ENCODE measurements at regions not wholly inside any gene's neighbourhood (a gene's known extent, or its start where the extent isn't known, plus 50 kb on each side); places are given as distances from the start of the nearest gene placed in this dataset.

- H3K27ac Mint-ChIP-seq (ENCODE audit: low read depth) = no peak overlapping the region
- ATAC-seq (replicated peaks; ENCODE audit: extremely low read depth, poor library complexity, severe bottlenecking) (no peak), DNase-seq (ENCODE audit: low spot score in 2 of 2) (no peak)
- no peaks in the 10 kb centered on the region for H3K4me1 Mint-ChIP-seq
- H3K36me3 Mint-ChIP-seq (ENCODE audit: insufficient read depth) = no peaks in the 10 kb centered on the region
- no peak overlapping the region for H3K4me3 Mint-ChIP-seq
- peaks cover 41% of the 10 kb centered on the region for H3K27me3 Mint-ChIP-seq
- peaks cover 2% of the 10 kb centered on the region for H3K9me3 Mint-ChIP-seq
These were observed 75.5 kb upstream of the GLI2 start for GRCh38 chr2:120660056-120660694.

GRCh38 chr2:120660771-120661459, 74.8 kb upstream of the GLI2 start:
- Mint-ChIP-seq H3K4me1 (no peaks in the 10 kb centered on the region), H3K27me3 (peaks cover 33% of the 10 kb centered on the region), H3K9me3 (no peaks in the 10 kb centered on the region), H3K4me3 (no peak overlapping the region), H3K27ac (ENCODE audit: low read depth) (no peak overlapping the region), H3K36me3 (ENCODE audit: insufficient read depth) (no peaks in the 10 kb centered on the region)
- DNase-seq (ENCODE audit: low spot score in 2 of 2) (no peak), ATAC-seq (replicated peaks; ENCODE audit: extremely low read depth, poor library complexity, severe bottlenecking) (no peak)

- H3K27ac Mint-ChIP-seq (ENCODE audit: low read depth) = no peak overlapping the region
- peaks cover 2% of the 10 kb centered on the region for H3K9me3 Mint-ChIP-seq
- H3K4me3 Mint-ChIP-seq = no peak overlapping the region
- DNase-seq (ENCODE audit: low spot score in 2 of 2) (no peak), ATAC-seq (replicated peaks; ENCODE audit: extremely low read depth, poor library complexity, severe bottlenecking) (no peak)
- H3K27me3 Mint-ChIP-seq = peaks cover 27% of the 10 kb centered on the region
- H3K36me3 Mint-ChIP-seq (ENCODE audit: insufficient read depth) = no peaks in the 10 kb centered on the region
- no peaks in the 10 kb centered on the region for H3K4me1 Mint-ChIP-seq
These were observed 74.1 kb upstream of the GLI2 start for GRCh38 chr2:120661551-120661950.

GRCh38 chr2:120662046-120662445, 73.6 kb upstream of the GLI2 start:
- H3K36me3 Mint-ChIP-seq (ENCODE audit: insufficient read depth) = no peaks in the 10 kb centered on the region
- DNase-seq (ENCODE audit: low spot score in 2 of 2) (no peak), ATAC-seq (replicated peaks; ENCODE audit: extremely low read depth, poor library complexity, severe bottlenecking) (no peak)
- no peak overlapping the region for H3K4me3 Mint-ChIP-seq
- H3K9me3 Mint-ChIP-seq = peaks cover 6% of the 10 kb centered on the region
- peaks cover 22% of the 10 kb centered on the region for H3K27me3 Mint-ChIP-seq
- no peak overlapping the region for H3K27ac Mint-ChIP-seq (ENCODE audit: low read depth)
- no peaks in the 10 kb centered on the region for H3K4me1 Mint-ChIP-seq

GRCh38 chr2:120662746-120663145, 72.9 kb upstream of the GLI2 start:
- Mint-ChIP-seq H3K27me3 (peaks cover 16% of the 10 kb centered on the region), H3K36me3 (ENCODE audit: insufficient read depth) (no peaks in the 10 kb centered on the region), H3K27ac (ENCODE audit: low read depth) (no peak overlapping the region), H3K4me3 (no peak overlapping the region), H3K4me1 (no peaks in the 10 kb centered on the region), H3K9me3 (peaks cover 6% of the 10 kb centered on the region)
- DNase-seq (ENCODE audit: low spot score in 2 of 2) (no peak), ATAC-seq (replicated peaks; ENCODE audit: extremely low read depth, poor library complexity, severe bottlenecking) (no peak)

GRCh38 chr2:120666433-120666832, 69.2 kb upstream of the GLI2 start:
- H3K4me3 Mint-ChIP-seq = no peak overlapping the region
- peaks cover 6% of the 10 kb centered on the region for H3K9me3 Mint-ChIP-seq
- ATAC-seq (replicated peaks; ENCODE audit: extremely low read depth, poor library complexity, severe bottlenecking) (no peak), DNase-seq (ENCODE audit: low spot score in 2 of 2) (no peak)
- H3K4me1 Mint-ChIP-seq = no peaks in the 10 kb centered on the region
- no peaks in the 10 kb centered on the region for H3K36me3 Mint-ChIP-seq (ENCODE audit: insufficient read depth)
- H3K27me3 Mint-ChIP-seq = peaks cover 31% of the 10 kb centered on the region
- no peak overlapping the region for H3K27ac Mint-ChIP-seq (ENCODE audit: low read depth)

GRCh38 chr2:120667981-120668380, 67.7 kb upstream of the GLI2 start:
- Mint-ChIP-seq H3K36me3 (ENCODE audit: insufficient read depth) (no peaks in the 10 kb centered on the region), H3K4me1 (no peaks in the 10 kb centered on the region), H3K4me3 (no peak overlapping the region), H3K9me3 (peaks cover 6% of the 10 kb centered on the region), H3K27me3 (peaks cover 31% of the 10 kb centered on the region), H3K27ac (ENCODE audit: low read depth) (no peak overlapping the region)
- no peak for DNase-seq (ENCODE audit: low spot score in 2 of 2)
- no peak for ATAC-seq (replicated peaks; ENCODE audit: extremely low read depth, poor library complexity, severe bottlenecking)

GRCh38 chr2:120669121-120669952, 66.3 kb upstream of the GLI2 start:
- no peak for DNase-seq (ENCODE audit: low spot score in 2 of 2)
- no peak for ATAC-seq (replicated peaks; ENCODE audit: extremely low read depth, poor library complexity, severe bottlenecking)
- H3K9me3 Mint-ChIP-seq = peaks cover 6% of the 10 kb centered on the region

GRCh38 chr2:120669971-120670370, 65.7 kb upstream of the GLI2 start:
- peaks cover 38% of the 10 kb centered on the region for H3K27me3 Mint-ChIP-seq
- no peak overlapping the region for H3K27ac Mint-ChIP-seq (ENCODE audit: low read depth)
- no peak overlapping the region for H3K4me3 Mint-ChIP-seq
- H3K36me3 Mint-ChIP-seq (ENCODE audit: insufficient read depth) = no peaks in the 10 kb centered on the region
- H3K9me3 Mint-ChIP-seq = peaks cover 6% of the 10 kb centered on the region
- H3K4me1 Mint-ChIP-seq = no peaks in the 10 kb centered on the region
- no peak for ATAC-seq (replicated peaks; ENCODE audit: extremely low read depth, poor library complexity, severe bottlenecking)
- no peak for DNase-seq (ENCODE audit: low spot score in 2 of 2)

More at GRCh38 chr2:120669121-120669952, 66.3 kb upstream of the GLI2 start:
- Mint-ChIP-seq H3K27me3 (peaks cover 32% of the 10 kb centered on the region), H3K27ac (ENCODE audit: low read depth) (no peak overlapping the region), H3K4me3 (no peak overlapping the region), H3K36me3 (ENCODE audit: insufficient read depth) (no peaks in the 10 kb centered on the region), H3K4me1 (no peaks in the 10 kb centered on the region)

- Mint-ChIP-seq H3K27me3 (peaks cover 41% of the 10 kb centered on the region), H3K4me1 (no peaks in the 10 kb centered on the region), H3K27ac (ENCODE audit: low read depth) (no peak overlapping the region), H3K9me3 (peaks cover 6% of the 10 kb centered on the region), H3K4me3 (no peak overlapping the region), H3K36me3 (ENCODE audit: insufficient read depth) (no peaks in the 10 kb centered on the region)
- DNase-seq (ENCODE audit: low spot score in 2 of 2) (no peak), ATAC-seq (replicated peaks; ENCODE audit: extremely low read depth, poor library complexity, severe bottlenecking) (no peak)
These were observed 65.3 kb upstream of the GLI2 start for GRCh38 chr2:120670371-120670770.

- Mint-ChIP-seq H3K36me3 (ENCODE audit: insufficient read depth) (no peaks in the 10 kb centered on the region), H3K27ac (ENCODE audit: low read depth) (no peak overlapping the region), H3K4me3 (no peak overlapping the region), H3K9me3 (peaks cover 6% of the 10 kb centered on the region), H3K27me3 (peaks cover 47% of the 10 kb centered on the region), H3K4me1 (no peaks in the 10 kb centered on the region)
- ATAC-seq (replicated peaks; ENCODE audit: extremely low read depth, poor library complexity, severe bottlenecking) (no peak), DNase-seq (ENCODE audit: low spot score in 2 of 2) (no peak)
These were observed 64.7 kb upstream of the GLI2 start for GRCh38 chr2:120670771-120671480.

- DNase-seq (ENCODE audit: low spot score in 2 of 2) (no peak), ATAC-seq (replicated peaks; ENCODE audit: extremely low read depth, poor library complexity, severe bottlenecking) (no peak)
- H3K4me1 Mint-ChIP-seq = no peaks in the 10 kb centered on the region
- no peak overlapping the region for H3K4me3 Mint-ChIP-seq
- H3K36me3 Mint-ChIP-seq (ENCODE audit: insufficient read depth) = peaks cover 2% of the 10 kb centered on the region
- H3K27me3 Mint-ChIP-seq = peaks cover 60% of the 10 kb centered on the region
- no peaks in the 10 kb centered on the region for H3K9me3 Mint-ChIP-seq
- no peak overlapping the region for H3K27ac Mint-ChIP-seq (ENCODE audit: low read depth)
These were observed 63.0 kb upstream of the GLI2 start for GRCh38 chr2:120672526-120673204.
